ENCODE measurements at regions not wholly inside any gene's neighbourhood (a gene's known extent, or its start where the extent isn't known, plus 50 kb on each side); places are given as distances from the start of the nearest gene placed in this dataset.

DNA sequence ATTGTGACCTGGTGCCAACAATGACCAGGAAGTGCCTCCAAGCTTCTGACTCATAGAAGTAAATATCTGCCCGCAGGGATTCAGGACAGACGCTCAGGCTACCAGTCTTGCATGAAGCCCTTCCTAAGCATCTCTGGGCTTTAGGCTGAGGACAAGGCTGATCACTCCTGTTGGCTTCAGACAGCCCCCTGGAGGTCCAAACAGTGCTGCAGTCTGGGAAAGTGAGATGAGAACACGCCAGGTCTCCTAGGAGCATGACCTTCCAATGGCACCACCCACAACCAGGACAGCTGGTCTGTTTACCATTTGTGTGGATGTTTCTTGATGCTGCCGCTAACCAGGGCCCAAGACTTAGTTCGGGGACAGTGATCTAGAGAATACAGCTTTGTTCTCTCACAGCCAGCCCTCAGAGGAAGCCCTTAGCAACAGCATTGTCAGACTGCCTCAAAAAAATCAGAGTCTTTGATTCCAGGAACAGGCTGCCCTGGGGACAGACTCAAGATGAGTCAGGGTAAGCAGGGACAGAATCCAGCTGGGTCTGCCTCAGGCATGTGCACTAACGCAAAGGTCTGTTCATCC lies 111.2 kb downstream of the ZNF280B start (continued):
- TF ChIP-seq, protein P1, sequence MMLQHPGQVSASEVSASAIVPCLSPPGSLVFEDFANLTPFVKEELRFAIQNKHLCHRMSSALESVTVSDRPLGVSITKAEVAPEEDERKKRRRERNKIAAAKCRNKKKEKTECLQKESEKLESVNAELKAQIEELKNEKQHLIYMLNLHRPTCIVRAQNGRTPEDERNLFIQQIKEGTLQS (CRISPR knock-in tag; IDR thresholded peaks at IDR 0.05): no peak
- TF ChIP-seq MED13 (CRISPR knock-in tag; IDR thresholded peaks at IDR 0.05) (no peak), ZNF777 (CRISPR knock-in tag; IDR thresholded peaks at IDR 0.05) (no peak), BCL6 (CRISPR knock-in tag; IDR thresholded peaks at IDR 0.05) (peak; percentile 55; the same call in 1 of the 2 replicates), KDM2A (CRISPR knock-in tag; IDR thresholded peaks at IDR 0.05; ENCODE audit: borderline replicate concordance, low read depth) (peak; percentile 43; the same call in 1 of the 2 replicates), ZMYM4 (CRISPR knock-in tag; IDR thresholded peaks at IDR 0.05) (no peak), HOXA9 (CRISPR knock-in tag; IDR thresholded peaks at IDR 0.05; ENCODE audit: borderline replicate concordance) (no peak), SETDB1 (CRISPR knock-in tag; IDR thresholded peaks at IDR 0.05; ENCODE audit: borderline replicate concordance) (no peak), STAG1 (CRISPR knock-in tag; IDR thresholded peaks at IDR 0.05) (peak; percentile 76), ZBTB1 (CRISPR knock-in tag; IDR thresholded peaks at IDR 0.05; ENCODE audit: borderline replicate concordance) (no peak), ZNF619 (CRISPR knock-in tag; IDR thresholded peaks at IDR 0.05) (no peak), ZNF562 (CRISPR knock-in tag; IDR thresholded peaks at IDR 0.05; ENCODE audit: borderline replicate concordance) (no peak), NR2F2 (IDR thresholded peaks at IDR 0.05; ENCODE audit: borderline replicate concordance, low read depth) (peak; percentile 16; the same call in 1 of the 2 replicates), MED1 (CRISPR knock-in tag; IDR thresholded peaks at IDR 0.05) (no peak), SP5 (CRISPR knock-in tag; IDR thresholded peaks at IDR 0.05; ENCODE audit: borderline replicate concordance, low read depth) (peak; percentile 41; the same call in 1 of the 2 replicates), ZSCAN9 (CRISPR knock-in tag; IDR thresholded peaks at IDR 0.05; ENCODE audit: borderline replicate concordance) (no peak)
- TF ChIP-seq, protein P2, sequence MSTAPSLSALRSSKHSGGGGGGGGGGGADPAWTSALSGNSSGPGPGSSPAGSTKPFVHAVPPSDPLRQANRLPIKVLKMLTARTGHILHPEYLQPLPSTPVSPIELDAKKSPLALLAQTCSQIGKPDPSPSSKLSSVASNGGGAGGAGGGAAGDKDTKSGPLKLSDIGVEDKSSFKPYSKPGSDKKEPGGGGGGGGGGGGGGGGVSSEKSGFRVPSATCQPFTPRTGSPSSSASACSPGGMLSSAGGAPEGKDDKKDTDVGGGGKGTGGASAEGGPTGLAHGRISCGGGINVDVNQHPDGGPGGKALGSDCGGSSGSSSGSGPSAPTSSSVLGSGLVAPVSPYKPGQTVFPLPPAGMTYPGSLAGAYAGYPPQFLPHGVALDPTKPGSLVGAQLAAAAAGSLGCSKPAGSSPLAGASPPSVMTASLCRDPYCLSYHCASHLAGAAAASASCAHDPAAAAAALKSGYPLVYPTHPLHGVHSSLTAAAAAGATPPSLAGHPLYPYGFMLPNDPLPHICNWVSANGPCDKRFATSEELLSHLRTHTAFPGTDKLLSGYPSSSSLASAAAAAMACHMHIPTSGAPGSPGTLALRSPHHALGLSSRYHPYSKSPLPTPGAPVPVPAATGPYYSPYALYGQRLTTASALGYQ (CRISPR knock-in tag; IDR thresholded peaks at IDR 0.05): no peak
- TF ChIP-seq, protein P3, sequence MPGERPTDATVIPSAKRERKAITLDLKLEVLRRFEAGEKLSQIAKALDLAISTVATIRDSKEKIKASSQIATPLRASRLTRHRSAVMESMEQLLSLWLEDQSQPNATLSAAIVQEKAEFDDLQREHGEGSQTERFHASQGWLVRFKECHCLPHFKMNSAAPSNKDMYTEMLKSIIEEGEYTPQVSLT (CRISPR knock-in tag; IDR thresholded peaks at IDR 0.05; ENCODE audit: borderline replicate concordance, low read depth): no peak
- TF ChIP-seq, protein P4, sequence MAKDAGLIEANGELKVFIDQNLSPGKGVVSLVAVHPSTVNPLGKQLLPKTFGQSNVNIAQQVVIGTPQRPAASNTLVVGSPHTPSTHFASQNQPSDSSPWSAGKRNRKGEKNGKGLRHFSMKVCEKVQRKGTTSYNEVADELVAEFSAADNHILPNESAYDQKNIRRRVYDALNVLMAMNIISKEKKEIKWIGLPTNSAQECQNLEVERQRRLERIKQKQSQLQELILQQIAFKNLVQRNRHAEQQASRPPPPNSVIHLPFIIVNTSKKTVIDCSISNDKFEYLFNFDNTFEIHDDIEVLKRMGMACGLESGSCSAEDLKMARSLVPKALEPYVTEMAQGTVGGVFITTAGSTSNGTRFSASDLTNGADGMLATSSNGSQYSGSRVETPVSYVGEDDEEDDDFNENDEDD (CRISPR knock-in tag; IDR thresholded peaks at IDR 0.05; ENCODE audit: borderline replicate concordance): no peak
- TF ChIP-seq, protein P5, sequence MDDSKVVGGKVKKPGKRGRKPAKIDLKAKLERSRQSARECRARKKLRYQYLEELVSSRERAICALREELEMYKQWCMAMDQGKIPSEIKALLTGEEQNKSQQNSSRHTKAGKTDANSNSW (CRISPR knock-in tag; IDR thresholded peaks at IDR 0.05; ENCODE audit: borderline replicate concordance): no peak
- TF ChIP-seq, protein P6, sequence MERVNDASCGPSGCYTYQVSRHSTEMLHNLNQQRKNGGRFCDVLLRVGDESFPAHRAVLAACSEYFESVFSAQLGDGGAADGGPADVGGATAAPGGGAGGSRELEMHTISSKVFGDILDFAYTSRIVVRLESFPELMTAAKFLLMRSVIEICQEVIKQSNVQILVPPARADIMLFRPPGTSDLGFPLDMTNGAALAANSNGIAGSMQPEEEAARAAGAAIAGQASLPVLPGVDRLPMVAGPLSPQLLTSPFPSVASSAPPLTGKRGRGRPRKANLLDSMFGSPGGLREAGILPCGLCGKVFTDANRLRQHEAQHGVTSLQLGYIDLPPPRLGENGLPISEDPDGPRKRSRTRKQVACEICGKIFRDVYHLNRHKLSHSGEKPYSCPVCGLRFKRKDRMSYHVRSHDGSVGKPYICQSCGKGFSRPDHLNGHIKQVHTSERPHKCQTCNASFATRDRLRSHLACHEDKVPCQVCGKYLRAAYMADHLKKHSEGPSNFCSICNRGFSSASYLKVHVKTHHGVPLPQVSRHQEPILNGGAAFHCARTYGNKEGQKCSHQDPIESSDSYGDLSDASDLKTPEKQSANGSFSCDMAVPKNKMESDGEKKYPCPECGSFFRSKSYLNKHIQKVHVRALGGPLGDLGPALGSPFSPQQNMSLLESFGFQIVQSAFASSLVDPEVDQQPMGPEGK (CRISPR knock-in tag; IDR thresholded peaks at IDR 0.05): no peak
- TF ChIP-seq, protein P7, sequence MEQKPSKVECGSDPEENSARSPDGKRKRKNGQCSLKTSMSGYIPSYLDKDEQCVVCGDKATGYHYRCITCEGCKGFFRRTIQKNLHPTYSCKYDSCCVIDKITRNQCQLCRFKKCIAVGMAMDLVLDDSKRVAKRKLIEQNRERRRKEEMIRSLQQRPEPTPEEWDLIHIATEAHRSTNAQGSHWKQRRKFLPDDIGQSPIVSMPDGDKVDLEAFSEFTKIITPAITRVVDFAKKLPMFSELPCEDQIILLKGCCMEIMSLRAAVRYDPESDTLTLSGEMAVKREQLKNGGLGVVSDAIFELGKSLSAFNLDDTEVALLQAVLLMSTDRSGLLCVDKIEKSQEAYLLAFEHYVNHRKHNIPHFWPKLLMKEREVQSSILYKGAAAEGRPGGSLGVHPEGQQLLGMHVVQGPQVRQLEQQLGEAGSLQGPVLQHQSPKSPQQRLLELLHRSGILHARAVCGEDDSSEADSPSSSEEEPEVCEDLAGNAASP (CRISPR knock-in tag; IDR thresholded peaks at IDR 0.05; ENCODE audit: borderline replicate concordance): 0 out of 2 replicates have a peak, but pooled peaks have one; percentile 25

Measured in HepG2 (cell line).